Sigmoid colon (tissue), 4 donors: ENCODE measurements at regions not wholly inside any gene's neighbourhood (a gene's known extent, or its start where the extent isn't known, plus 50 kb on each side); places are given as distances from the start of the nearest gene placed in this dataset.

Experiments used
- CTCF ChIP-seq, 4 experiments: fragments of 450-650 bp in 3 of 4; fragments of 200-600 bp in 1 of 4; IDR thresholded peaks; one replicate each; pipeline ENCODE4 v1.5.1; 2016 to 2019; ENCODE audit warnings: antibody characterized with exemption in 4 of 4, mild to moderate bottlenecking in 3 of 4, moderate library complexity in 2 of 4
- EP300 ChIP-seq, 4 donors: sonication (generic); formaldehyde crosslinking; IDR thresholded peaks; one replicate each; pipeline ENCODE4 v1.6.1; 2017; ENCODE audit warnings: antibody characterized with exemption in 4 of 4
- POLR2A ChIP-seq, 2 donors: fragments of 450-650 bp; IDR thresholded peaks; one replicate each; pipeline ENCODE4 v1.6.1; 2016; ENCODE audit warnings: antibody characterized with exemption in 2 of 2, mild to moderate bottlenecking in 2 of 2, moderate library complexity in 2 of 2
- POLR2AphosphoS5 ChIP-seq, 4 donors: sonication (generic); formaldehyde crosslinking; IDR thresholded peaks; one replicate each; pipeline ENCODE4 v1.6.1; 2017; ENCODE audit warnings: antibody characterized with exemption in 4 of 4

DNA sequence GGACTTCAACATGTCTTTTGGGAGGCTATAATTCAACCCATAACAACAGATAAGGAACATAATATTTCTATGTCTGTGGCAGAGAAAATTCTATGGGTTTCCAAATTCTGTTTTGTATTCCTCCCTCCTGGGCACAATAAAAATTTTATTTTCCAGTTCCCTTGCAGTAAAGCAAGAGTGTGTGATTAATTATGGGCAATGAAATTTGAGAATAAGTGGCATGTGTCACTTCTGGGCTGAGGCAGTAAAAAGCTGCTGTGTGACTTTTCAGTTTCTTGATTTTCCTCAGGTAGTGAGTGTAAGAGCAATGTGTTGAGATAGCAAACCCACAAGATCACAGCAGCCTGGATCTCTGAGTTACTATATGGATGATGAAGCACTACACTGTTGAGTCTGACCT is 216.4 kb downstream of the MEIS1 start:
- no peak for TF ChIP-seq CTCF (IDR thresholded peaks at IDR 0.05)
- TF ChIP-seq POLR2A (IDR thresholded peaks at IDR 0.05) = no peak
- no peak for TF ChIP-seq POLR2AphosphoS5 (IDR thresholded peaks at IDR 0.05)
- no peak for TF ChIP-seq EP300 (IDR thresholded peaks at IDR 0.05)
